K562 (cell line): ENCODE measurements at regions not wholly inside any gene's neighbourhood (a gene's known extent, or its start where the extent isn't known, plus 50 kb on each side); places are given as distances from the start of the nearest gene placed in this dataset.
A peak's percentile ranks its signal among the peaks of the same experiment; 100 is the strongest.

ENCODE experiments used
- ATAC-seq: fragments of 200-7000 bp; cut with Tn5 transposase; 3 replicates; pipeline ENCODE4 v1.9.1; 2020; ENCODE audit warnings: moderate library complexity
- BruUV-seq: library from RNA; stranded (reverse); fragments of 400-500 nt; replicated peaks from 2 replicates; lab custom pipeline; 2021; lab: Mats Ljungman, UMichigan
- CTCF ChIA-PET: fragments of 300-600 bp; formaldehyde crosslinking; extraction: SDS; loops from one replicate; lab custom pipeline; 2021; ENCODE audit warnings: low intra/inter-chr PET ratio; lab: Yijun Ruan, JAX
- POLR2A ChIA-PET: fragments of 300-600, 350-650 bp; sonication (Branson Sonifier 250); formaldehyde crosslinking; extraction: SDS; loops from one replicate; lab custom pipeline; 2021; ENCODE audit warnings: antibody characterized with exemption, inconsistent platforms; lab: Yijun Ruan, JAX
- DNase-seq, 4 experiments: peaks; one replicate each; pipeline versions ENCODE4 v3.0.0 to v3.0.0-alpha.2; 2011 to 2018; ENCODE audit warnings: low spot score in 3 of 4, mixed read lengths in 3 of 4; ENCODE audit errors: extremely low read depth in 1 of 4
- FAIRE-seq: peaks from 2 replicates; lab custom pipeline; 2011; peaks lifted over from hg19 to GRCh38; lab: Jason Lieb, UNC
- H2AFZ ChIP-seq: 2 replicates; pipeline ENCODE4 v1.6.0; 2011; ENCODE audit warnings: low read depth, low read length, control low read depth, inconsistent platforms
- H3K27ac ChIP-seq: fragments of 200-600 bp; 3 replicates; pipeline ENCODE4 v1.8.0; 2011; ENCODE audit warnings: low read depth, mild to moderate bottlenecking, control low read depth, inconsistent platforms, low read length, moderate library complexity, mixed read lengths; ENCODE audit errors: extremely low read depth
- H3K27me3 ChIP-seq, 2 experiments: fragments of 300-600 bp in 1 of 2; 2 replicates in 1 of 2; 3 replicates in 1 of 2; pipeline versions ENCODE4 v1.6.0 to v1.8.0; 2011; ENCODE audit warnings: inconsistent platforms in 2 of 2, low read length in 2 of 2, mild to moderate bottlenecking in 1 of 2, mixed read lengths in 1 of 2, moderate library complexity in 1 of 2; ENCODE audit not compliant: control insufficient read depth in 2 of 2, insufficient read depth in 2 of 2
- H3K36me3 ChIP-seq: fragments of 300-600 bp; 3 replicates; pipeline ENCODE4 v1.8.0; 2011; ENCODE audit warnings: mild to moderate bottlenecking, low read length, inconsistent platforms; ENCODE audit not compliant: control insufficient read depth, insufficient read depth
- H3K4me1 ChIP-seq, 2 experiments: fragments of 200-600 bp in 1 of 2; replicated peaks in 1 of 2; 2 replicates in 1 of 2; 3 replicates in 1 of 2; pipeline versions ENCODE4 v1.5.1 to v1.8.0; 2011; ENCODE audit warnings: inconsistent platforms in 2 of 2, low read length in 2 of 2, mild to moderate bottlenecking in 1 of 2, mixed read lengths in 1 of 2, moderate library complexity in 1 of 2; ENCODE audit not compliant: control insufficient read depth in 2 of 2, insufficient read depth in 2 of 2
- H3K4me2 ChIP-seq: 2 replicates; pipeline ENCODE4 v1.6.1; 2011; ENCODE audit warnings: low read length, control low read depth, inconsistent platforms, mixed read lengths; ENCODE audit not compliant: insufficient read depth
- H3K4me3 ChIP-seq: fragments of 200-600 bp; sonication (generic), shearing (Covaris generic); 2 replicates; pipeline ENCODE4 v1.5.1; 2016; ENCODE audit warnings: control low read depth, inconsistent platforms
- H3K79me2 ChIP-seq: fragments of 200-600 bp; 3 replicates; pipeline ENCODE4 v1.8.0; 2011; ENCODE audit warnings: low read length, inconsistent platforms; ENCODE audit not compliant: control insufficient read depth, insufficient read depth
- H3K9ac ChIP-seq, 2 experiments: 2 replicates each; pipeline versions ENCODE4 v1.6.0 to v1.6.1; 2011; ENCODE audit warnings: low read depth in 2 of 2, low read length in 2 of 2, control low read depth in 1 of 2, inconsistent platforms in 1 of 2, mild to moderate bottlenecking in 1 of 2, mixed read lengths in 1 of 2; ENCODE audit not compliant: insufficient read depth in 1 of 2
- H3K9me1 ChIP-seq: one replicate; pipeline ENCODE4 v1.6.0; 2011; ENCODE audit warnings: inconsistent platforms, mild to moderate bottlenecking, low read length, moderate library complexity; ENCODE audit not compliant: control insufficient read depth, insufficient read depth
- H3K9me3 ChIP-seq: replicated peaks from 2 replicates; pipeline ENCODE4 v1.5.1; 2011; ENCODE audit warnings: low read depth, low read length, inconsistent platforms; ENCODE audit not compliant: control insufficient read depth, insufficient read depth
- H4K20me1 ChIP-seq: replicated peaks from 2 replicates; pipeline ENCODE4 v1.6.1; 2011; ENCODE audit warnings: low read length, inconsistent platforms, mixed read lengths; ENCODE audit not compliant: control insufficient read depth, insufficient read depth
- HMGN3 ChIP-seq: IDR thresholded peaks from 2 replicates; pipeline ENCODE4 v1.6.1; 2011; ENCODE audit warnings: borderline replicate concordance, low read depth, mild to moderate bottlenecking, mixed read lengths, low read length; ENCODE audit not compliant: insufficient read length; ENCODE audit errors: extremely low read depth
- SUPT5H ChIP-seq: fragments of 450-650 bp; IDR thresholded peaks from 2 replicates; pipeline ENCODE4 v1.6.1; 2016
- TSC22D4 ChIP-seq: fragments of 450-650 bp; IDR thresholded peaks from 2 replicates; pipeline ENCODE4 v1.6.1; 2016; ENCODE audit warnings: missing genetic modification characterization, missing biosample characterization, control low read depth
- ZFX ChIP-seq: sonication (generic); formaldehyde crosslinking; IDR thresholded peaks from 2 replicates; pipeline ENCODE4 v1.8.0; 2022; ENCODE audit warnings: mild to moderate bottlenecking, missing genetic modification reagents, moderate library complexity
- ZNF146 ChIP-seq: IDR thresholded peaks from one replicate; pipeline ENCODE4 v1.6.1; 2018; ENCODE audit warnings: missing compliant biosample characterization; ENCODE audit not compliant: unreplicated experiment
- in situ Hi-C: fragments of 300-500 bp; cut with MboI; formaldehyde crosslinking; loops from 4 replicates; pipeline ENCODE4 v1.15.0; 2018; ENCODE audit warnings: inconsistent platforms, mixed read lengths
- intact Hi-C: fragments of 100-400 bp; cut with micrococcal nuclease; formaldehyde crosslinking; loops from 2 replicates; pipeline ENCODE4 v1.14.2; 2022
- TF ChIP-seq, protein P1 (sequence below): fragments of 150-350 bp; conservative IDR thresholded peaks from 2 replicates; pipeline ENCODE4 v1.6.1; 2014; ENCODE audit warnings: low read length
- TF ChIP-seq, protein P2 (sequence below): fragments of 200-400 bp; formaldehyde crosslinking; IDR thresholded peaks from 2 replicates; pipeline ENCODE4 v1.6.1; 2017; ENCODE audit warnings: mild to moderate bottlenecking, low read depth, low read length, moderate library complexity

DNA sequence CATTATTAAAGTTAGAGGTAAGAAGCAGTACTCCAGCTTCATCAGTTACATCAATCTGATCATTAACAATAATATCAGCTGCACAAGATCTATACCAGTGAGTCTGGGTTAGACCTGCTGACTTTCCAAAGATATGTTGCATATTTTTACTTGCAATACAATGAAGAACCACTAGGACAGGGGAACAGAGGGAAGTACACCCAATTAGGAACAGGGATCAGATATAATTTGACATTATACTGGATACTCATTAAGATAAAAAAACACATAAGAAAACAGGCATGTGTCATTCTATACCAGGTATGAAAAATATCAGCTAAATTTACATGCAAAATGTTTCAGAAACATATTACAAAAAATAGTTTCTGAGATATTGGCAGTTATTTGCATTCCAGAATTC is 995.1 kb upstream of the DDX18 start:
- no peaks in the 10 kb centered on the region for H3K27me3 ChIP-seq
- CTCF ChIA-PET, result no interaction called here
- FAIRE-seq, result no peak
- H3K9me3 ChIP-seq, result no peaks in the 10 kb centered on the region
- BruUV-seq, result no TSS peak
- no peak overlapping the region for H2AFZ ChIP-seq
- no peak overlapping the region for H3K27ac ChIP-seq
- TF ChIP-seq HMGN3, result no peak
- TF ChIP-seq TSC22D4 (tag), result no peak
- no peak for TF ChIP-seq ZFX (CRISPR knock-in tag)
- no peak for TF ChIP-seq SUPT5H
- TF ChIP-seq ZNF146 (CRISPR knock-in tag), result no peak
- TF ChIP-seq, protein P1, sequence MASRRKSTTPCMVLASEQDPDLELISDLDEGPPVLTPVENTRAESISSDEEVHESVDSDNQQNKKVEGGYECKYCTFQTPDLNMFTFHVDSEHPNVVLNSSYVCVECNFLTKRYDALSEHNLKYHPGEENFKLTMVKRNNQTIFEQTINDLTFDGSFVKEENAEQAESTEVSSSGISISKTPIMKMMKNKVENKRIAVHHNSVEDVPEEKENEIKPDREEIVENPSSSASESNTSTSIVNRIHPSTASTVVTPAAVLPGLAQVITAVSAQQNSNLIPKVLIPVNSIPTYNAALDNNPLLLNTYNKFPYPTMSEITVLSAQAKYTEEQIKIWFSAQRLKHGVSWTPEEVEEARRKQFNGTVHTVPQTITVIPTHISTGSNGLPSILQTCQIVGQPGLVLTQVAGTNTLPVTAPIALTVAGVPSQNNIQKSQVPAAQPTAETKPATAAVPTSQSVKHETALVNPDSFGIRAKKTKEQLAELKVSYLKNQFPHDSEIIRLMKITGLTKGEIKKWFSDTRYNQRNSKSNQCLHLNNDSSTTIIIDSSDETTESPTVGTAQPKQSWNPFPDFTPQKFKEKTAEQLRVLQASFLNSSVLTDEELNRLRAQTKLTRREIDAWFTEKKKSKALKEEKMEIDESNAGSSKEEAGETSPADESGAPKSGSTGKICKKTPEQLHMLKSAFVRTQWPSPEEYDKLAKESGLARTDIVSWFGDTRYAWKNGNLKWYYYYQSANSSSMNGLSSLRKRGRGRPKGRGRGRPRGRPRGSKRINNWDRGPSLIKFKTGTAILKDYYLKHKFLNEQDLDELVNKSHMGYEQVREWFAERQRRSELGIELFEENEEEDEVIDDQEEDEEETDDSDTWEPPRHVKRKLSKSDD, result no peak
- TF ChIP-seq, protein P2, sequence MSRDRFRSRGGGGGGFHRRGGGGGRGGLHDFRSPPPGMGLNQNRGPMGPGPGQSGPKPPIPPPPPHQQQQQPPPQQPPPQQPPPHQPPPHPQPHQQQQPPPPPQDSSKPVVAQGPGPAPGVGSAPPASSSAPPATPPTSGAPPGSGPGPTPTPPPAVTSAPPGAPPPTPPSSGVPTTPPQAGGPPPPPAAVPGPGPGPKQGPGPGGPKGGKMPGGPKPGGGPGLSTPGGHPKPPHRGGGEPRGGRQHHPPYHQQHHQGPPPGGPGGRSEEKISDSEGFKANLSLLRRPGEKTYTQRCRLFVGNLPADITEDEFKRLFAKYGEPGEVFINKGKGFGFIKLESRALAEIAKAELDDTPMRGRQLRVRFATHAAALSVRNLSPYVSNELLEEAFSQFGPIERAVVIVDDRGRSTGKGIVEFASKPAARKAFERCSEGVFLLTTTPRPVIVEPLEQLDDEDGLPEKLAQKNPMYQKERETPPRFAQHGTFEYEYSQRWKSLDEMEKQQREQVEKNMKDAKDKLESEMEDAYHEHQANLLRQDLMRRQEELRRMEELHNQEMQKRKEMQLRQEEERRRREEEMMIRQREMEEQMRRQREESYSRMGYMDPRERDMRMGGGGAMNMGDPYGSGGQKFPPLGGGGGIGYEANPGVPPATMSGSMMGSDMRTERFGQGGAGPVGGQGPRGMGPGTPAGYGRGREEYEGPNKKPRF, result no peak
- no peaks in the 10 kb centered on the region for H3K9me1 ChIP-seq
- no peaks in the 10 kb centered on the region for H3K79me2 ChIP-seq
- intact Hi-C loops (no loop called here), in situ Hi-C loops (no loop called here)
- no peak for ATAC-seq
- no peak overlapping the region for H3K4me3 ChIP-seq
- no peak overlapping the region for H3K9ac ChIP-seq
- H3K36me3 ChIP-seq, result no peaks in the 10 kb centered on the region
- no peaks in the 10 kb centered on the region for H4K20me1 ChIP-seq
- POLR2A ChIA-PET, result no interaction called here
- H3K4me2 ChIP-seq, result no peak overlapping the region
- H3K4me1 ChIP-seq, result no peaks in the 10 kb centered on the region
- peak in 2 of 4 experiments; percentile 5 for DNase-seq
